DND-41 (cell line): ENCODE measurements at regions not wholly inside any gene's neighbourhood (a gene's known extent, or its start where the extent isn't known, plus 50 kb on each side); places are given as distances from the start of the nearest gene placed in this dataset.

Experiments
- EZH2 ChIP-seq: IDR thresholded peaks from 3 replicates; pipeline ENCODE4 v1.6.1; 2012; ENCODE audit warnings: borderline replicate concordance, low read depth, mild to moderate bottlenecking, moderate library complexity, low read length, inconsistent platforms; ENCODE audit not compliant: severe bottlenecking
- TF ChIP-seq, protein P1 (sequence below): IDR thresholded peaks from 2 replicates; pipeline ENCODE4 v1.5.1; 2012; ENCODE audit warnings: borderline replicate concordance, low read length, moderate library complexity, mild to moderate bottlenecking; ENCODE audit not compliant: poor library complexity, severe bottlenecking; ENCODE audit errors: extremely low read depth

- TF ChIP-seq, protein P1, sequence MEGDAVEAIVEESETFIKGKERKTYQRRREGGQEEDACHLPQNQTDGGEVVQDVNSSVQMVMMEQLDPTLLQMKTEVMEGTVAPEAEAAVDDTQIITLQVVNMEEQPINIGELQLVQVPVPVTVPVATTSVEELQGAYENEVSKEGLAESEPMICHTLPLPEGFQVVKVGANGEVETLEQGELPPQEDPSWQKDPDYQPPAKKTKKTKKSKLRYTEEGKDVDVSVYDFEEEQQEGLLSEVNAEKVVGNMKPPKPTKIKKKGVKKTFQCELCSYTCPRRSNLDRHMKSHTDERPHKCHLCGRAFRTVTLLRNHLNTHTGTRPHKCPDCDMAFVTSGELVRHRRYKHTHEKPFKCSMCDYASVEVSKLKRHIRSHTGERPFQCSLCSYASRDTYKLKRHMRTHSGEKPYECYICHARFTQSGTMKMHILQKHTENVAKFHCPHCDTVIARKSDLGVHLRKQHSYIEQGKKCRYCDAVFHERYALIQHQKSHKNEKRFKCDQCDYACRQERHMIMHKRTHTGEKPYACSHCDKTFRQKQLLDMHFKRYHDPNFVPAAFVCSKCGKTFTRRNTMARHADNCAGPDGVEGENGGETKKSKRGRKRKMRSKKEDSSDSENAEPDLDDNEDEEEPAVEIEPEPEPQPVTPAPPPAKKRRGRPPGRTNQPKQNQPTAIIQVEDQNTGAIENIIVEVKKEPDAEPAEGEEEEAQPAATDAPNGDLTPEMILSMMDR: no peak
- no peak for TF ChIP-seq EZH2
Measured at GRCh38 chr1:232305050-232305449, 324.9 kb downstream of the SIPA1L2 start.
